GM12878 (cell line): ENCODE measurements at regions not wholly inside any gene's neighbourhood (a gene's known extent, or its start where the extent isn't known, plus 50 kb on each side); places are given as distances from the start of the nearest gene placed in this dataset.

Source experiments
- BRCA1 ChIP-seq: IDR thresholded peaks from 2 replicates; pipeline ENCODE4 v1.6.1; 2011; ENCODE audit warnings: low read depth, low read length, improper control_type of control experiment
- CHD2 ChIP-seq: IDR thresholded peaks from 2 replicates; pipeline ENCODE4 v1.6.1; 2011; ENCODE audit warnings: low read depth, low read length, improper control_type of control experiment, borderline replicate concordance
- ESRRA ChIP-seq: IDR thresholded peaks from 2 replicates; pipeline ENCODE4 v1.6.1; 2012; ENCODE audit warnings: mild to moderate bottlenecking, low read length, improper control_type of control experiment
- EZH2 ChIP-seq: IDR thresholded peaks from 2 replicates; pipeline ENCODE4 v1.6.1; 2012; ENCODE audit warnings: low read depth, mild to moderate bottlenecking, control low read depth, inconsistent platforms, low read length, borderline replicate concordance; ENCODE audit not compliant: control insufficient read depth
- KDM1A ChIP-seq: fragments of 200-600 bp; sonication (generic); IDR thresholded peaks from 2 replicates; pipeline ENCODE4 v1.6.1; 2016; ENCODE audit warnings: borderline replicate concordance
- MEF2B ChIP-seq: fragments of 450-650 bp; IDR thresholded peaks from 2 replicates; pipeline ENCODE4 v1.6.1; 2018; ENCODE audit warnings: mild to moderate bottlenecking, moderate library complexity; ENCODE audit not compliant: partially characterized antibody, poor library complexity, severe bottlenecking
- NR2C2 ChIP-seq: IDR thresholded peaks from 2 replicates; pipeline ENCODE4 v1.6.1; 2011; ENCODE audit warnings: borderline replicate concordance, low read depth; ENCODE audit not compliant: control insufficient read depth, insufficient read length
- PML ChIP-seq: IDR thresholded peaks from 2 replicates; pipeline ENCODE4 v1.6.1; 2012; ENCODE audit warnings: low read length, inconsistent platforms
- POLR2AphosphoS5 ChIP-seq: IDR thresholded peaks from 2 replicates; pipeline ENCODE4 v1.6.1; 2011; ENCODE audit warnings: mild to moderate bottlenecking, low read length, inconsistent platforms
- RFX5 ChIP-seq: IDR thresholded peaks from 2 replicates; pipeline ENCODE4 v1.6.1; 2011; ENCODE audit warnings: low read depth, low read length, improper control_type of control experiment
- TCF3 ChIP-seq: IDR thresholded peaks from 2 replicates; pipeline ENCODE4 v1.6.1; 2012; ENCODE audit warnings: low read depth, mild to moderate bottlenecking, low read length, borderline replicate concordance; ENCODE audit not compliant: insufficient read depth
- WRNIP1 ChIP-seq: IDR thresholded peaks from 2 replicates; pipeline ENCODE4 v1.6.1; 2011; ENCODE audit warnings: low read depth, low read length, improper control_type of control experiment, borderline replicate concordance
- ZNF24 ChIP-seq: fragments of 450-650 bp; IDR thresholded peaks from 2 replicates; pipeline ENCODE4 v1.6.1; 2017; ENCODE audit warnings: antibody characterized with exemption, mild to moderate bottlenecking
- TF ChIP-seq, protein P1 (sequence below): fragments of 450-650 bp; conservative IDR thresholded peaks from 2 replicates; pipeline ENCODE4 v1.6.1; 2017; ENCODE audit warnings: mild to moderate bottlenecking, moderate library complexity

DNA sequence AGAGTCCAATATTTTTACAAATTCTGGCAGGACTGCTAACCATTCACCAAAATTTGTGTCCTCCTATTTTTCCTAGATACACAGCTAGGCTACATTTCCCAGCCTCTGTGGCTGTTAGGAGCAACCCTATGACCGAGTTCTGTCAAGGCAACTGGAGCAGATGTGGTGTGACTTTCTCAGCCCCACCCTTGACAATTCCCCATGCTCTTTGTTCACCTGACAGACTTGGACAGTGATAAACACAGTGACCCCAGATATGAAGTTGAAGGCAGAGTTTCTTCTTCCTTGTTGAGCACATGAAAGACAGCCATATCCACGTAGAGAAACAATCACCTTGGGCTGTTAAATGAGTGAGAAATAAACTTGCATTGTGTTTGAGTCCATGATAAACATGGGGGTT, 1162.1 kb downstream of the SORCS3 start (continued):
- no peak for TF ChIP-seq PML
- no peak for TF ChIP-seq POLR2AphosphoS5
- TF ChIP-seq RFX5: no peak
- TF ChIP-seq TCF3: no peak
- no peak for TF ChIP-seq ESRRA
- TF ChIP-seq KDM1A: no peak
- TF ChIP-seq NR2C2: no peak
- TF ChIP-seq ZNF24: no peak
- TF ChIP-seq BRCA1: no peak
- no peak for TF ChIP-seq WRNIP1
- TF ChIP-seq, protein P1, sequence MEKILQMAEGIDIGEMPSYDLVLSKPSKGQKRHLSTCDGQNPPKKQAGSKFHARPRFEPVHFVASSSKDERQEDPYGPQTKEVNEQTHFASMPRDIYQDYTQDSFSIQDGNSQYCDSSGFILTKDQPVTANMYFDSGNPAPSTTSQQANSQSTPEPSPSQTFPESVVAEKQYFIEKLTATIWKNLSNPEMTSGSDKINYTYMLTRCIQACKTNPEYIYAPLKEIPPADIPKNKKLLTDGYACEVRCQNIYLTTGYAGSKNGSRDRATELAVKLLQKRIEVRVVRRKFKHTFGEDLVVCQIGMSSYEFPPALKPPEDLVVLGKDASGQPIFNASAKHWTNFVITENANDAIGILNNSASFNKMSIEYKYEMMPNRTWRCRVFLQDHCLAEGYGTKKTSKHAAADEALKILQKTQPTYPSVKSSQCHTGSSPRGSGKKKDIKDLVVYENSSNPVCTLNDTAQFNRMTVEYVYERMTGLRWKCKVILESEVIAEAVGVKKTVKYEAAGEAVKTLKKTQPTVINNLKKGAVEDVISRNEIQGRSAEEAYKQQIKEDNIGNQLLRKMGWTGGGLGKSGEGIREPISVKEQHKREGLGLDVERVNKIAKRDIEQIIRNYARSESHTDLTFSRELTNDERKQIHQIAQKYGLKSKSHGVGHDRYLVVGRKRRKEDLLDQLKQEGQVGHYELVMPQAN: no peak
- no peak for TF ChIP-seq CHD2
- no peak for TF ChIP-seq MEF2B
- no peak for TF ChIP-seq EZH2
